IPS-NIHi7 (cell line): ENCODE measurements at regions not wholly inside any gene's neighbourhood (a gene's known extent, or its start where the extent isn't known, plus 50 kb on each side); places are given as distances from the start of the nearest gene placed in this dataset.

Source experiments
- DNase-seq: peaks from one replicate; pipeline ENCODE4 v3.0.0; 2012; ENCODE audit warnings: mixed read lengths; ENCODE audit errors: extremely low spot score

DNA sequence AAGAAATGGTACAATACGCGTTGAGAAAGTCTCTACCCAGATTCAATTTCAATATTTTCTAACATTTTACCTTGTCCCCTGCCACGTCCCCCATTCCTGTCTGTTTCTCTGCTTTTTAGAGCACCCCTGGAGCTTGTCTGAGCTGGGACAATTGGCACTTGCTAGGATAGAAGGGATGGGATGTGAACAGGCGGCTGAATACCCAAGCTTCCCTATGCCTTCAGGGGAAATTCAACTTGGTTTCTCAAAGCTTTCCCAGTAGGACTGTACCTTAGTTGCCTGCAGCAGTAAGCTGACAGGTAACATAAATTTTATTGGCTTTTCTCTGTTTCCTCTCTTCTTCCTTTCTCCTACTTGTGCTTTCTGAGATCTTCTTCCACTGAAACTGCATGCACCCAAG lies 1663.3 kb downstream of the EFNB2 start:
- DNase-seq: peak; percentile 14

DNA sequence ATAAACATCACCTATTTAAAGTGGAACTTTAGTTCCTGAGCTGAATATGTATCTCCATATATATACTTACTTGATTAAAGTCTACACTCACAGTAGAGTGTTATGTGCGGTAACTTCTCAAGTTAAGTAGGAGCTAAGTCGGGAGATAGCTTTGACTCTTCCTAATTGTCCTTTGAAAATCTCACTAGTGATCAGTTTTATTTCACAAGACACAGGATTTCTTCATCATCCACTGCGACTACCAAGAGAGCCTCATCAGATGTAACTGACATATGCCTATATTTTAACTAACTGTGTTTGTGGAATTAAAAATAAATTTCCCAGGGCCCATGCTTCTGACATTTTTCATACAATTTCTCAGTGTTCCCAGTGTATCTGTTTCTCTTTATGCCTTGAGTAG lies 1664.0 kb downstream of the EFNB2 start:
- DNase-seq: no peak

DNA sequence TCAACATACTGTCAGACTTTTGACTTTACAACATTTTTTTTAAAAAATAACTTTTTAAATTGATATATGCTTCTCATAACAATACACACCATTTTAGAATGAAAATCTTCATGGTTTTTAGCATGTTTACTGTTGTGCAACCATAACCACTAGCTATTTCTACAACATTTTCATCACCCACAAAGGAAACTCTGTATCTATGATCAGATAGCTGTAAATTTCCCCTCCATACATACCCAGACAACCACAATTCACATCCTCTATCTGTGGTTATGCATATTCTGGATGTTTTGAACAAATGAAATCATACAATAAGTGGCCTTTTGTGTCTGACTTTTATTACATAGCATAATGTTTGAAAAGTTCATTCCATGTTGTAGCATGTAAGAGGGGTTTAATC lies 1666.0 kb downstream of the EFNB2 start:
- no peak for DNase-seq

DNA sequence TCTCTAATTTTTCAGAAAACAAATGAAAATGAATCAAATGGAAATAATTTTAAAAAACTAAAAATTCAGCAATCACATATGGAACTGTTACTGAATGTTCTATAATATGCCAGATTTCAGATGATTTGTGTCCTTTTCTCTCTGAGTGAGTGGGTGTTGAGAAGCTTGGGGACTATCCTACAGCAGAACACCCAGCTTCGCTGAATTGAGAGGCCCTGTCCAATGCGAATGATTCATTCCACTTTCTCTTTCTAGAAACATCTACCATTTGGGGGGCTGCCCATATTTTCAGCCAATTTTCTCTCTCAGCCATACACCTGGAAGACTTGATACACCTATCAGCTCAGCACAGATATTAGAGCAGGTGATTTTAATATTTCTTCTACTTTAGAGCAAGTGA lies 1666.7 kb downstream of the EFNB2 start:
- no peak for DNase-seq

DNA sequence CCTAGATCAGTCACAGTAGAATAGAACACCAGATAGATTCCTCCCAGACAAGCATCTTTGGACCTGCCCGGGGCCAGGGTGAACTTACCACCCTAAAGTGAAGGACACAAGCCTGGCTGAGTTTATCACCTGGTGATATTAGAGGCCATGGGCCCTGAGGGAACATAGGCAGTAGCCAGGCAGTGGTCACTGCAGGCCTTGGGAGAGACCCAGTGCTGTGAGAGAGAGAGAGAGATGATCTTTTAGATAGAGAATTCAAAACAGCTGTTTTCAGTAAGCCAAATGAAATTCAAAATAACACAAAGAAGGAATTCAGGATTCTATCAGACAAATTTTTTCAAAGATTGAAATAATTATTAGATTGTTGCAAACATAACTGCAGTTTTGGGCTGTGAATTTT lies 1679.9 kb downstream of the EFNB2 start:
- no peak for DNase-seq

DNA sequence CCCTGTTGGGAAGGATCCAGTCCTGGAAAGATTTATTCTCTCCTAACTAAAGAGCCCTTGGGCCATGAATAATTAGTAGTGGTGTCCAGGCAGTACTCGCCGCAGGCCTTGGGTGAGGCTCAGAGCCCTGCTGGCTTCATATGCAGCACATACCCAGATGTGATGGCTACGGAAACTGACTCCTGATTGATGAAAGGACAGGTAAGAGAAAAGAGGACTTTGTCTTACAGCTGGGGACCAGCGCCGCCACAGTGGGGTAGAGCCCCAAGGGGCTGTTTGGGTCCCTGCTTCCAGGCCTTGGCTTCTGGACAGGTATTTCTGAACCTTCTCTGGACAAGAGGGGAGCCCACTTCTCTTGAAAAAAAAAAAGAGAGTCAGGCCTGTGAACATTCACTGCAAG lies 1680.8 kb downstream of the EFNB2 start:
- DNase-seq: no peak

DNA sequence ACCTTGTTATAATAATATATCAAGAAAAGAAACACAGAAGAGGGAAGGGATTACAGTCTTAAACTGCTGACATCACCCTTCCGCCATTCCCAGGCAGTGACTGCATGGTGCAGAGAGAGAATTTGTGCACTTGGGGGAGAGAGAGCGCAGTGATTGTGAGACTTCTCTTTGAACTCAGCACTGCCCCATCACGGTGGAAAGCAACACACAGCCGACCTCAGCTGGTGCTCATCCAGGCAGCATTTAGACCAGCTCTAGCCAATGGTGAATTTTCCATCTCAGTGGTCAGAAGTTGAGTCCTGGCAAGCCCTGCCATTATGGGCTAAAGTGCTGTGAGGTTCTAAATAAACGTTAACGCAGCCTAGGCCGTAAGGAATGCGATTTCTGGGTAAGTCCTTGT lies 1681.5 kb downstream of the EFNB2 start:
- no peak for DNase-seq

DNA sequence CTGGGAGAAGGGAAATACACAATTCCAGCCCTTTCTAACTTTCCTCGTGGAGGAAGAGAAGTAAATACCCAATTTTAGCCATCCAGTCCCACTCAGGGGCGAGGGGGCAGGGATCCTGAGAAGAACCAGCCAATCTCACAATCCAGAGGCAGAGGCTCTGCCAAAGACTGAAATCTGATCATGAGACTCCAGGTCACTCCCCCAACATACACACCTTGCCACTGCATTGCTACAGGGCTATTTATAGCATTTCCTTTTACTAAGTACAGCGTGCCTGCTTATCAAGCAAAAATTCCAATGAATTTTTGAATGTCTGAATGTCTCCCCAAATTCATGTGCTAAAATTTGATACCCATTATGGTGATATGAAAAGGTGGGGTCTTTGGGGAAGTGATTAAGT lies 1687.5 kb downstream of the EFNB2 start:
- DNase-seq: no peak

DNA sequence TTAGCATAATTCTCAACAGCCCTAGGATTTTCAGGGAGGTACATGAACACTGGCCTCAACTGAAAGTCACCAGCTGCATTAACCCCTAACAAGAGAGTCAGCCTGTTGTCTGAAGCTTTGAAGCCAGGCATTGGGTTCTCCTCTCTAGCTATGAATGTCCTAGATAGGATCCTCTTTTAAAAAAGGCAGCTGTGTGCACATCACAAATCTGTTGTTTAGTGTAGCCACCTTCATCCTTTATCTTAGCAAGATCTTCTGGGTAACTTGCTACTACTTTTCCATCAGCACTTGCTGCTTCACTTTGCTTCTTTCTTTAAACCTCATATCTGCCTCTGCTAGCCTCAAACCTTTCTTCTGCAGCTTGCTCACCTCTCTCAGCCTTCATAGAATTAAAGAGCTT lies 1692.1 kb downstream of the EFNB2 start:
- no peak for DNase-seq

DNA sequence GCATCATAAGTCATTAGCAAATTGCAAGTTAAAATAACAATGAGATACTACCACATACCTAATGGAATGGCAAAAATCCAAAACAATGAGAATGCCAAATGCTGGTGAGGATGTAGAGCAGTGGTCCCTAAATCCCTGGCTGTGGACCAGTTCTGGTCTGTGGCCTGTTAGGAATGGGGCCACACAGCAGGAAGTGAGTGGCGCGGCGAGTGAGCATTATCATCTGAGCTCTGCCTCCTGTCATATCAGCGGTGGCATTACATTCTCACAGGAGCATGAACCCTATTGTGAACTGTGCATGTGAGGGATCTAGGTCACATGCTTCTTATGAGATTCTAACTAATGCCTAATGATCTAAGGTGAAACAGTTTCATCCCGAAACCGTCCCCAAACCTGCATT lies 1694.4 kb downstream of the EFNB2 start:
- no peak for DNase-seq

DNA sequence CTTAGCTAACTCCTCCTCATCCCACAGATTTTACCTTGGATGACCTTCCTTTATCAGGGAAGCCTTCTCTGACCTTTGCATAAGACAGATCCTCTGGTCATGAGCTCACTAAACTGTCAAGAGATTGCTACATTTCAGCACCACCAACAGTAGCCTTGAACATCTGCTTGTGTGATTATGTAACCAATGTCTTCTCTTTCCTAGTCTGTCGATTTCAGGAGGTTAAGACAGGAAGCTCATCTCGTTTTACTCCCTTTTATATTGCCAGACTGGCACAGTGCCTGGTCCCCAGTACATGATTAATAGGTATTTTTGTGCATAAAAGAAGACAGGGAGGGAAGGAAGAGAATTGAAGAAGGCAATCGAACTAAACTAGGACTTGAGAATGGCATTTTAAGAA lies 1697.7 kb downstream of the EFNB2 start:
- DNase-seq: no peak

DNA sequence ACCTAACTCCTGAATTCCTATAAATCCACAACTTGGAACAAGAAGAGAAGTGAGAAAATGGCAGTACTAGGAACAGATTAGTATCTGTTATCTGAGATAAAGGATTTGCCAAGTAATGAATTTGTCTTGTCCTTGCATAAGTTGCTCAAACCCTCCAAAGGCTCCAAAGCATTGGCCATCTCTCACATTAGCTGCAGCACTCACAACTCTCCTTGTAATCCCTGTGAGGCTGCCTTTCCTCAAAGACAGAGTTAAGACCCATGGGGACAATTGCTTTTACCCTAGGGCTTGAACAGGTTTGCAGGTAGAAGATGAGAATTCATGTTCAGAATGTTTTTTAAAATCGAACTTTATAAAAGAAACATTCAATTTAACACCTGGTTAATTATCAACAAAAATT lies 1702.2 kb downstream of the EFNB2 start:
- DNase-seq: no peak

DNA sequence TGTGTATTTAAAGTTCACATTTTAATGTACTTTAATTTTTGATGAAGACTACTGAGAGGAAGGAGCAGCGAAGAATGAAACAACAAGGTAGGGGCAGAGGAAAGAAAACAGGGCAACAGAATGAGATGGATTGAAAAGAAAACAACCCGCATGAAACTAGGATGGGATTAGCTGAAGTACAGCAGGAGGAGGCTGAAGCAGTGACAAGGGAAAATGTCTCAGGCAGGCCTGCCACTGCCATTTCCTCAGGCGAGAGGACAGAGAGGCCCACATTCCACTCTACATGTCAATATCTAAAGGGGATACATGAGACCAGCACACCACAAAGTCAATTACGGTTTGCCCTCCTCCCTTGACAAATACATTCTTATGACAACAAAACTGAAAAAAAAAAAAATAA lies 1703.2 kb downstream of the EFNB2 start:
- no peak for DNase-seq

DNA sequence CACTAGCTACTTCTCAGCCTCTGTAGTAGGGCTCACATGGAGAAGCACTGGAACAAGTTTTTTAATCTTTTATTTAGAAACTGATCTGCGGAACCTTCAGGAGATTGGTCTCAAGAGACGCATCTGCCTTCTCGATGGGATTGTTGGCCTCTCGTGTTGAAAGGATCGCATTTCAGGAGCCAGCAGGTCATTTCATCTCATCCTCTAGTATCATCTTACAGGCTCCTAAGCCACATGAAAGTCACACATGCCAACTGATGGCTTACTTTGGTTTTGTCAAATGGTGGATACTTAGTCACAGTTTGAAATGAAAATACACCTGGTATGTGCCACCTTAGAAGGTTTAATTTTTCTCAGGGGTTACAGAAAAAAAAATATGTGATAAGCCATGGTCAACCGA lies 1703.6 kb downstream of the EFNB2 start:
- DNase-seq: no peak

DNA sequence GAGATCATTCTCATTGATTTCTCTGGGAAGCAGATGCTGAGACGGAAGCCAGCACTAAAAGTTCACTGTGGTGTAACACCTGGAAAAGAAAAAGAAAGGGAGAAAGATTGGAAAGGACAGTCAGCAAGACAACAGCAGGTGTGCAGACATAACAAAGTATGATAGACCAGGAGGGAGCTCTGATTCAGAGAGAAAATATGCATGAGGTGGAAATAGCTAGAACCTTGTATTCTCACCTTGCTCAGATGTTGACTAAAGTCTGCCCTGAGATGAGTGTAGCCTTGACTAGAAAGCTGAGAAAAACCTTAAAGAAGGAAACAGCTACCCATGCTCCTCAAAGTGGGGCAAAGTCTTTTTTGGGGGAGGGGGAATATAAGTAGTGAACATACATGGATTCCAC lies 1711.8 kb downstream of the EFNB2 start:
- DNase-seq: no peak

DNA sequence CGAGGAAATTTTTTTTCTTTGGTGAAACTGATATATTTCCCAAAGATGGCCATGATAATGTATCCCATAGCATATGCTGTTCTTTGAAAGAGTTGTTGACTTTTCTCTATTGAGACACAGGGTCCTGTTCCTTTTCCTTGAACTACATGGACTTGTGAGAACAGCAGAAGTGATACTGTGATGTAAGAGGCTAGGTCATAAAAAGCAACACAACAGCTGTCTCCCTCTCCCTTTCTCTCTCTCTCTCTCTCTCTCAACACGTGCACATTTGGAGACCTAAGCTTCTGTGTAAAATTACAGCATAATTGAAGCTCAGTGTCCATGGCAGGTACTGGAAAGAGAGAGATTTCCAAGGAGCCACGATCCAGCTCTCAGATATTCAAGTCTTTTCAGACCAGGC lies 1712.4 kb downstream of the EFNB2 start:
- no peak for DNase-seq

DNA sequence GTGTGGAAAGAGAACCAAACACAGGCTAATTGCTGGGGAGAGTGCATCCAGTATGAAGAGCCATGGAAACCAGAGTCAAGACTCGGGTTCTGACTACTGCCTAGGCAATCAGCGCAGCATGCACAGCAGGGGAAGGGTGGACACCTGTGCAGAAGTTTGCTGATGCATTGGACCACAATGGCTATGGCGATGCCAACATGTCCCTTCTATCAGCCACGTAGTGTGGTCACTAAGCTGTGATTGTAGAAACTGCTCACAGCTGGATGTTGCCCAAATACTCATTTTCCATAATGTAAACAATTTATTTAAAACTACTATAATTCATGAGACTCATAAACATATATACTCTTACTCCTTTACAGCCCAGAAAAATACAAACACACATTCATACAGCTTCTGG lies 1718.2 kb downstream of the EFNB2 start:
- DNase-seq: no peak

DNA sequence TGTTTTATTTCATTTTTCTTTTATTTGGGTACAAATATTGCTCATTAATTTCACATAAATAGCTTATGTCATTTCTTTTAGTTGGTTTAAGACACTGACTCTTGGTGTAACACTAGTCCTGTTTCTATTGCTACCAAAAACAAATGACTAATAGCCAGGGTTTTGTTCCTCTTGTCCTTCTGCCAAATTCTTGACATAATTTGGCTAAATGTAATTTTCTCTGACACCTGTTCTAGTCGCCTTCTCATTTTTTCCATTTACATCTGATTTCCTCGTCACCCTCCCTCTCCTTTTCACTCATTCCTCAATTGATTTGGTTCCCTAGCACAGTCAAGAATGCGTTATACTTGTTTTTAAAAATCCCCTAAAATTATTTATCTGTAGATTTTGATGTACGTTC lies 1718.7 kb downstream of the EFNB2 start:
- DNase-seq: no peak

DNA sequence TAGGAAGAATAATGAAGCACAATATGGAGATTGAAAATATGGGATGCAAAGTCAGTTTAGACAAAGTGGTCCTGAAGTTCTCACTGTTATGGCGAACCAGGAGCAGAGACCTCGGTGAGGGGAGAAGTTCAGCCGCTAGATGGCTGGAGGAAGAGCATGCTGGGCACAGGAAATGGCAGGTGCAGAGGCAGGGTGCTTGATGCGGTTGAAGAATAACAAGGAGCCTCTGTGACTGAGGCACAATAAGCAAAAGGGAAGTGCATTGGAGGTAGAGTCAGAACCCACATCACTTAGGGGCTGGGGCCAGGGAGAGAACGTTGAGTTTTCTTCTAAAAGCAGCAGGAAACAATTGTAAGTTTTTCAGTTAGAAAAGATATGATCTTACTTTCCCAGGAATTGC lies 1725.2 kb downstream of the EFNB2 start:
- DNase-seq: no peak

DNA sequence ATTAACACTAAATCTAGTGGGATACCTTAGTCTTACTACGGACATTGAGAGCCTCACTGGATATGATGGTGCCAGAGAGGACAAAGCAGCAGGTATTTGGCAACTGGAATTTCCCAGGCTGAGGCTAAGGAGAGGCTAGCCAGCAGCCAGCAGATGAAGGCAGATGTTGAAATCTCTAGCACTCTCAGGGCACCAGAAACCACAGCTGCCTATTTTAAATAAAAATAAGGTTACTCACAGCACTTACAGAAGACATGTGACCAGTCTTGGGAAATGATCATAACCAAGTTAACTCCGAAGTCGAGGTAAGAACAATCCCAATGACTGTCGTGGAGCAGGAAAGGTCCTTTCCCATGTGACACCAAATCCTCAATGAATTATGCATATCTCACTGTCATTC lies 1726.0 kb downstream of the EFNB2 start:
- DNase-seq: no peak

DNA sequence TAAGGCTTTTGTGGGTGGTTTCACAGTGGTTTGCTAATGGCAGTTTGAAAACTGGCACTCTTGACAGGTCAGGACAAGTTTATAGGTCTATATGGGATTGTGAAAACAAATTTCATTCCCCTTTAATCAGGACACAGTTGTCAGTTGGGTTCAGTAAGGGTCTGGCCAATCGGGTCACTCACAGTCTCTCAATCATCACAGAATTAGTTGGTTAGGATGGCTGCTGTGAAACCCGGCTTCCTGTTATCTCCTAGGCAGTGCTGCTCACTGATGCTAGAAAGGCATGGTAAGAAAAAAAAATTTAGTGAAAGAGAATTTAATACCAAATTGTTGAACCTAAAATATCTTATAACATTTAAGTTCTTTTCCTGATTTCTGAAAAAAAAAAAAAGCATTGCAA lies 1730.1 kb downstream of the EFNB2 start:
- no peak for DNase-seq

DNA sequence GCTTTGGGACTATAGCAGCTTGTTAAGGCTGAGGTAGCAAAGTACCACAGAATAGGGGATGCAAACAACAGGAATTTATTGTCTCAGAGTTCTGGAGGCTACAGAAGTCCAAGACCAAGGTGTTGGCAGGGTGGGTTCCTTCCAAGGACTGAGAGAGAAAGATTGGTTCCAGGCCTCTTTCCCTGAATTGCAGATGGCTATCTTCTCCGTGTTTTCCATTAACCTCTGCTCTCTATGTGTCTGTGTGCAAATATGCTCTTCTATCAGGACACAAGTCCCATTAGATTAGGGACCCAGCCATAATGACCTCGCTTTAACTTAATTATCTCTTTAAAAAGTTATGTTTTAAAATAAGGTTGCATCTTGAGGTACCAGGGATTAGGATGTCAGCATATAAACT lies 1732.9 kb upstream of the SLC10A2 start:
- DNase-seq: no peak

DNA sequence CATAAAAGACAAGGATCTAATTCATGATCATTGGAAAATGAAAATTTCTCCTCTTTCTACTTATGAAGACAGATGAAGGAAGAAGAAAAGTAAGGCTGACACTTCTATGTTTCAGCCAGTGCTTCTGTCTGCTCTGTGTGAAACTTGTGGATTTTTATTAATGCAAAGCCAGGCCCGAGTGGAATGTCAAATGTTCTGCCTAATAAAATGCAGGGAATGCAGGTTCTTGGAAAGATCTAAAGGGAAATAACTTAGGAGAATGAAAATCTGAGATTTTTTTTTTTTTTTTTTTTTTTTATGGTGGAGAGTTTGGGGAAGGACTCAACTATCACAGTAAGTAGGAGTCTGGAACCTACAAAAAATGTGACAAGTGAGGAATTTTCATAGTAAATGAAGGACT lies 1732.3 kb upstream of the SLC10A2 start:
- DNase-seq: no peak

DNA sequence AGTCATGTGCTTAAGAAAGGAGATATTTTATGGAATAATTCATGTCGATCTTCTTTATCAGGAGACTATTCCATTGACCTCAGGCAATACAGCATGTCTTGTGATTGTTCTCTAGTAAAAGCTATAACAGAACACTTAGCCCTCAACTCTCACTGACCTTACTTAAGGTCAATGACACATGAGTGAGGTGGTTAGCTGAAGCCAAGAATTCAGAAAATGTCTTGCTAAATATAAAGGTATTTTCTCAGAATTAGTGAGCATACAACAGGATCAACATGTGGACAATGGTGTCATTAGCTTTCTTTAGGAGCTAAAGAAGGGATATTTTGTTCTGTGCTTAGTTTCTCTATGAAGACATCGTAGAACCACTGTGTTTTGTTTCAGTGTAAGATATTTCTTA lies 1730.4 kb upstream of the SLC10A2 start:
- DNase-seq: no peak

DNA sequence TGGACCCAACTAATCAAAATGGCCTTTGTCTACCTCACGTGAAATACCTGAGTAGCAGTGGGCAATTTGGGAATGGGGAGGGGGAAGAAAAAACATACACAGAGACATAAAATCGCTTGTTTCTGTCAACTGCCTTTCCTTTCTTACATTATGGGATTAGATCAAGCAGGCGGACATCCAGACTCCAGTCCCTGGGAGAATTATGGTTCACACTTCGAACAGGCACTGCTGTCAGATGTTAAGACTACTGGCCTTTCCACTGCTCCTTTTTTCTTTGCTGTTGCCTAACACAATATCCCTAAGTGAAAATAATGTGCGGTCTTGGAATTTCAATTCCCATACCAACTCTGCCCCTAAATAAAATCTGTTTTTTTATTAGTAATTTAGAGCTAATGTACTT lies 1719.7 kb upstream of the SLC10A2 start:
- no peak for DNase-seq
